GM23248 (cell line): ENCODE measurements at regions not wholly inside any gene's neighbourhood (a gene's known extent, or its start where the extent isn't known, plus 50 kb on each side); places are given as distances from the start of the nearest gene placed in this dataset.

Experiments used
- EZH2 ChIP-seq: fragments of 200-600 bp; sonication (generic); IDR thresholded peaks from 2 replicates; pipeline ENCODE4 v1.6.1; 2018; ENCODE audit warnings: antibody characterized with exemption, mild to moderate bottlenecking; ENCODE audit not compliant: insufficient read depth, poor library complexity, severe bottlenecking
- EZH2phosphoT487 ChIP-seq: fragments of 200-600 bp; sonication (generic); IDR thresholded peaks from 2 replicates; pipeline ENCODE4 v1.6.1; 2018; ENCODE audit warnings: antibody characterized with exemption, moderate library complexity, mild to moderate bottlenecking, low read depth; ENCODE audit not compliant: insufficient read depth

GRCh38 chr10:85454386-85454785 is 912.2 kb downstream of the GRID1 start:
- no peak for TF ChIP-seq EZH2phosphoT487
- TF ChIP-seq EZH2: no peak
